Pons (tissue), 1 donor: ENCODE measurements at regions not wholly inside any gene's neighbourhood (a gene's known extent, or its start where the extent isn't known, plus 50 kb on each side); places are given as distances from the start of the nearest gene placed in this dataset.
"Not testable (repeated sequence)": the region's sequence is repeated elsewhere in the genome, so short reads cannot be mapped to it uniquely, and the experiment has no call there.

Source experiments
- DNase-seq: peaks from one replicate; pipeline ENCODE4 v3.0.0-alpha.2; 2016; ENCODE audit warnings: low spot score

DNA sequence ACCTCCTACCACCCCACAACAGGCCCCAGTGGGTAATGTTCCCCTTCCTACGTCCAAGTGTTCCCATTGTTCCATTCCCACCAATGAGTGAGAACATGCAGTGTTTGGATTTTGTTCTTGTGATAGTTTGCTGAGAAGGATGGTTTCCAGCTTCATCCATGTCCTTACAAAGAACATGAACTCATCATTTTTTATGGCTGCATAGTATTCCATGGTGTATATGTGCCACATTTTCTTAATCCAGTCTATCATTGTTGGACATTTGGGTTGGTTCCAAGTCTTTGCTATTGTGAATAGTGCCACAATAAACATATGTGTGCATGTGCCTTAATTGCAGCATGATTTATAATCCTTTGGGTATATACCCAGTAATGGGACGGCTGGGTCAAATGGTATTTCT is 81.6 kb downstream of the P2RY10 start:
- DNase-seq = not testable (repeated sequence)

DNA sequence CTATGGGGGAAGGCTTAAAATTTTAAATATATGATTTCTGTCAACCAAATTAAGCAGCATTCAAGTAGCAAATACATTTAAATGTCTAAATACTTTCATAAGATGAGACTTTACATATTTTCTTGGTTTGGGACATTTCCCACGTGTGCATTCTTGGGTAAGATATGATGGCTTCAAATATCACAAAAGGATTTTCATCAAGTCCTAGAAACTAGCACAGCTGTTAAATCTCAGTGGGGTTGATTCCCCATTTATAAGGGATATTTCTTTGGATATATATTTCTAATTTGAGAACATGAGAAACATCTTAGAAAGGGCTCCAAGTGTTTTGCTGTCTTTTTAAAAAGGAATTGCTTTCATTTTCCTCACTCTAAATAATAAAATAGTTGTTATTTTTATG is 90.2 kb downstream of the P2RY10 start:
- DNase-seq = no peak

DNA sequence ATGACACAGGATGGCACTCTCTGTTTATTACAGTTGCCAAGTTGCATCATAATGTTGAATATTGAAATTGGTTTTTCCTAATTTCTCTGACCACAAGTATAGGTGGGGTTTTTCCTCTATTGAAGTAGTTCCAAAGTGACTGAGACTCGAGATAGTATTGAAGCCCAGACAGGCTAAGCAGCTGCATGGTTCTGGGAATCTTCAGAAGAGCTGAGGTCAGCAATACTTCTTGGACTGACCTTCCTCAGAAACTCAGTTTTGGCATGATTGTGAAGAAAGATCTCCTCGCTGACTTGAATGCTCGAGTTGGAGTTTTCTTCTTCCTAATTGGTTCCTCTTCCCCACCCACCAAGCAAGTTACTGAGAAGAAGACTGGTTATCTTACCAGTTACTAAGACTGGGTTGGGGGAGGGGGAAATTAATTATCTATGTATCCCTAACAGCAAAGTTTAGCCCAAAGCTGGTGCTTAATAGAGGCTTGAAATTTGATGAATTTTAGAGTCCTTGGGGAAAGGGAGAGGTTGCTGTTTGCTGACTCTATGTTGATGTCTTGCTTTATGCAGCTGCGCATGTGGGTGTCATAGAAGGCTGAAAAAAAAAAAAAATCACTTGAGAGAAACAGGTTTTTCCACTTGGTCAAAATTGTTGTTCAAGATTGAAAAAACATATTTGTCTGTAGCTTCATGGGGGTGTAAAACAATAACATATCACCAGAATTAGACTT is 91.1 kb downstream of the P2RY10 start:
- DNase-seq = no peak

DNA sequence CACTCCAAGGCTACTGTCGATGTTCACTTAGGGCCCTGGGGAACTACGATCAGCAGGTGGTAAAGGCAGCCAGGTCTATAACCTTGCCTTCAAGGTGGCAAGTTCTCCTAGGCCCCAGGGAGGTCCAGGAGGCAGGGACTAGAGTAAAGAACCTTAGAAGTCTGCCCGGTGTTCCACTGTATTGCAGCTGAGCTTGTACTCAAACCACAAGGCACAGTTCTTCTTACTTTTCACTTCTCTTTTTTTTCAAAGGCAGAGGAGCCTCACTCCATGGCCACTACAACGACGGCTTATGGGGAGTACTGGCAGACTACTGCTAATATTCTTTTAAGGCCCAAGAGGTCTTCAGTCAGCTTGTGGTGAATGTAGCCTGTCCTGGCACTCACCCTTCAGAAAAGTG is 78.8 kb upstream of the GPR174 start:
- no peak for DNase-seq

DNA sequence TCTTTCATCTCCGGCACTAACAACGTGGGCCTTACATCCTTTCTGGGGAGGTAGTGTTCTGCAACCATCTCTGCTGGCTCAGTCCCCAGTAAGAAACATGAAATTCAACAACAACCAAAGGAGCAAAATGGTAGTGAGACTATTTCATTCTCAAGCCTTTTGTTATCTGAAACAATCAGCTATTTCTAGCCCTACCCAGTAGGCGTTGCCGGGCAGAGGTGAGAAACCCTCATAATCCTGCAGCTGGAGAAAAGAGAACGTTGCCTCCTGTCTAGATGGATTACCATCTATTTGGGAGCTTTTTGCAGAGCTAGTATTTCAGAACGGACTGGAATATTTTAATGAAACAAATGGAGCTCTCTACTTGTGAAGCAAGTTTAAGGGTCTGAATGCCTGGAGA is 66.4 kb upstream of the GPR174 start:
- no peak for DNase-seq

DNA sequence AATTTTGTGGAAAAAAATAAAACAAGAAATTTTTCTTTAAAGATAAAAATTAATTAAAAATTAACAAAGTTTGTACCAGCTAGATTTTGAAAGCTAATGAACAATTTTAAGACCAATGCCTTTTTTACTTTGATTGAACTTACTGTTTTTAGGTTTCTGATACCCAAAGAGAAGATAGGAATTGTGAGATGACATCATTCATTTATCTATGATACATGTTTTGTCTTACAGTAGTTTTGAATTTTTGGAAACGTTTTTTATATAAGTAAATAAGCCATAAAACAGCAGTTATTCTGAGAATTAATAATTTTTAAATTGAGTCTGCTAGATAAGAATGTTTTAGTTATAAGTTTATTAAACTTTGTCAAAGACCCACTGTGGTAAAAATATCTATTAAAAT is 65.0 kb upstream of the GPR174 start:
- no peak for DNase-seq

DNA sequence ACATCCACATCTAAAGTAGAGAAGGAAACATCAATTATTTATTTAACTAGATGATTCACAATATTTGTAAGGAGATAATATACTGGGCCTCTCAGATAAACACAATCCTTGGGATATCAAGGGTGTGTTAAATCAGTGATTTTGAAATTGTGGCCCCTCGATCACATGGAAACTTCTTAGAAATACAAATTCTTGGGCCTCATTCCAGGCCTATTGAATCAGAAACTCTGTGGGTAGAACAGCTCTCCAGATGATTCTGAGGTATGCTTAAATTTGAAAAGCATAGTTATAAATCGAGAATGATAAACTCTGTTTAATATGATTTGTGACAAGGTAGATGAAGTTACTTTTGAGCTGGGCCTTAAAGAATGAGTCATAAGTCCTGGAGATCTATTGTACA is 64.3 kb upstream of the GPR174 start:
- DNase-seq = no peak

DNA sequence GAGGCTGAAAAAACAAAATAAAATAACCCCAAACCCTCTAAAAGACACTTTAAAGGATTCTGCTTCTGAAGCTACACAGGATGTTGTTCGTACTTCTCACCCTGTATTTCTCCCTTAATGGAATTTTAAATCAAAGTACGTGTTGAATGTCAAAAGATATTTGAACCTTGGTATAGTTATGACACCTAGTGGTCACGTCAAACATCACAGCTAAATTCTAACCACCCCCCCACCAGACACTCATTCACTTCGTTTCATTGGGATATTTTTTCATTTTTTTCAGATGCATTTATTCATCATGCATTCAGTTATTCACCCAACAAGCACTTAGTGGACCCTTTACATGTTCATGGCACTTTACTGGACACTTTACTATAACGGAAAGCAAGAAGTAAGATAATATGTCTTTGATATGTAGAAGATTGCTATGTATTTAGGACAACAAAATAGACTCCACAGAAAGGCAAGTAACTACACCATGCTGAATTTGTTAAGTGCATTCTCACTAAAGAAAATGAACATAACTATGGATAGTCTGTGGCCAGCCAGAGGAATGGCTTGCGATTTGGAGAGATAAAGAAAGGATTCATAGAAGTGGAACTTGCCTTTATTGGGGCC is 62.5 kb upstream of the GPR174 start:
- DNase-seq = peak; percentile 15

DNA sequence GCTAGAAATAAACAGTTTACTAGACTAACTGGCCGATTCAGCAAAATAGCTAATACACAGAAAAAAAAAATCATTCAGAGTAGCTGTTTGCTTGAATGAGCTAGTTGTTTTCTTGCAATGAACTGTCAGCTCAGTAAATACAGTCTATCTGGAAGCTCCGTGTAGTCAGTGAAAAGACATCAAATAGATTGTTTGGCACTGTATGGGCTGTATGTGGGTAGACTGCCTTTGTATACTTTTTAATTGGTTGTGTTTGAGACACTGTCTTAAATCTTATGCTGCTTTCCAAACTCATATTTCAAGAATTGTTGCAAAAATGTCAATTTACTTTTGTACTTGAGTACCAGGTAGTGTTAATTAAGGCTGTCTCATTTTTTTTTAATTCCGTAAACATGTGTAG is 61.6 kb upstream of the GPR174 start:
- DNase-seq = no peak

DNA sequence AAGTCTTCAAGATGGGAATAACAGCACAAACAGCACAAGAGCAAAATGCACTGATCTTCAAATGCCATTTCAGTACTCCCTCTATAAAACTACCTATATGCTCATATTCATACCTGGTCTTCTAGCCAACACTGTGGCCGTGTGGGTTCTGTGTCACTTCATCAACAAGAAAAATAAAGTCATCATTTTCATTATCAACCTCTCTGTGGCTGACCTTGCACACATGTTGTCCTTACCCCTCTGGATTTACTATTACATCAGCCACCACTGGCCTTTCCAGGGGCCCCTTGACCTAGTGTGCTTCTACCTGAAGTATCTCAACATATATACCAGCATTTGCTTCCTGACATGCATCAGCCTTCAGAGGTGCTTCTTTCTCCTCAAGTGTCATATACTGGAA is 59.6 kb upstream of the GPR174 start:
- DNase-seq = no peak

DNA sequence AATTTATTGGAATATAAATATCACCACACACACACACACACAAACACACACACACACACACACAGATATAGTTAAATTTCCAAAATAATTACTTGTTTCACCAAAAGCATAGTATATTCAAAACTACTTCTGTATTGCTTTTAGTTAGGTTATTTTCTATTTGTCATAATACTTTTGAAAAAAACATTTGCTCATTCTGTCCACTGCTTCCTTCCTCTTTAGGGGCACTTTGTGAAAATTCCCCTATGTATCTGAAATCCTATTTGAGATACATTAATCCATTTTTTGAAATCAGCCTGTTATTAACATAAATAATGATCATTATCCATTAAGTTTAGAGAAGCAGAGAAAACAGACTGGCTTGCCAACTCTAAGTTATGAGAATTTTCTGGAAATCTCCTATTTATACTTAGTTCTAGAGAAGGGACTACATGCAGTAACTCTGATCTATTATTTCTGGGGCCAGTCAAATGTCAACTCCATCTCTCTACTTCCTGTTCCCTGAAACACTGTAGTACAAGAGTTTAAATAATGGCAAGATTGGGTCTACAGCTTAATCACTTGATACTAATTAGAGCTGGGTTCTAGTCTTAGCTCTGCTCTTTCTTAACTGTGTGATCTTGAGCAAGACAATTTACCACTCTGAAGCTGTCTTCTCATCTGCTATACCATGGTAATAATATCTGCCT is 54.4 kb upstream of the GPR174 start:
- DNase-seq = no peak

DNA sequence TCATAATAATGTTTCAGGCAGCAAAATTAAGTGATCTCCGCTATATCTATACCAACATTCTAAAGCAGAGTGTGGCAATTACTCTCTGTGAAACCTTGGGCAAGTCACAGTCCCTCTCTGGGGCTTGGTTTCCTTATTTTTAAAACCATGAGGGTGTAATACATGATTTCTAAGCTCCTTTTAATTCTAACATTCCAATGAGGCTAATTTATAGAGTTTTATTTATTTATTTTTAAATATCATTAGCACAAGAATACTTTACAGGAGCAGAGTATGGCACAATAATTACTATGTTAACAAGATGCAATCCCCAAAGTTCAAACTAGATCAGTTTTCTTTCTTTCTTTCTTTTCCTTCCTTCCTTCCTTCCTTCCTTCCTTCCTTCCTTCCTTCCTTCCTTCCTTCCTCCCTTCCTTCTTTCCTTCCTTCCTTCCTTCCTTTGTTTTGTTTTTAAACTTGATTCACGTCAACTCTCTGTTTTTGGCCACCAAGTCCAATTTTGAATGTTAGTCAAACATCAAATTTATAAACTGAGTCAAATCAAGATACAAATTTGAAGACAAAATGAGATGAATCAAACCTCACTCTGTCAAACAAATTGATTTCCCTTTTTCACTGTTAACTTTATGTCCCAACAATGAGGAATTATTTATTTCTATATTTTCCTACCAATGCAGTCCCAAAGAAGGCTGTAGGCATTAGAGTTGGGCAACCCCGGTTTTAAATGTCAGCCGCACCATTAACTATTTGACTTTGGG is 50.2 kb upstream of the GPR174 start:
- DNase-seq = no peak
